SW 1271 (cell line): ENCODE measurements at regions not wholly inside any gene's neighbourhood (a gene's known extent, or its start where the extent isn't known, plus 50 kb on each side); places are given as distances from the start of the nearest gene placed in this dataset.
"Not testable (repeated sequence)": the region's sequence is repeated elsewhere in the genome, so short reads cannot be mapped to it uniquely, and the experiment has no call there.

ENCODE experiments used
- DNase-seq, 2 experiments: peaks; one replicate each; lab custom pipeline; 2025; lab: John Stamatoyannopoulos, UW

DNA sequence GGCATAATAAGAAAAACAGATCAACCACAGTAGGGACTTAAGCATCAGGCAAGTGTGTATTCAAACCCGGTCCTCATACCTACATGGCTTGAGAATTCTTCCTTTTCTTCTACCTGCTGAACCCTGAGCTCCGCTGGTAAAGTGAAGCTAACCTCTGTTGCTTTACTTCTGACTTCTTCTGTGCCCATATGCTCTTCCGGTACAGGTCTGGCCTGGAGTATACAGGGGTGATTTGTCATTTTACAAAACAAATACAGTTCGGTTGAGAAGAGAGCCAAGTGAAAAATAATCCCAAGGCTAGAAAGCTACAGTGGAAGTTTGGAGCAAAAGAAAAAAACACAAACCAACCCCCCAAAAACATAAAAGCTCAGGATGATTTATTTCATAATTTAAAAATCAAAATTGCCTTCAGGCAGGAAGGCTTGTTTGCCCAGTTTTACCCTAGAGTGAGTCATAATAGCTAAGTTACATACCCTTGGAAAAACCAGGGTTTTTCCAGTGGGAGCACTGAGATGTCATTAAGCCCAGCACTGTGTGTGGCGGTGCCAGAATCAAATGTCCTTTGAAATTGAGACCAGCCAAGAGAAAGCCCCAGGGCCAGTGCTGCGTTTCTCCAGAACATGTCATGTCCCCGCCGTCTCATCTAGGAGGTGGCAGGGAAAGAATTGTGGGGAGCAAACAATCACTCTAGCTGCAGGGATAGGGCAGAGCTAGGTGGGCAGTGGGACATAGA lies 305.5 kb upstream of the ISX start:
- DNase-seq: no peak

DNA sequence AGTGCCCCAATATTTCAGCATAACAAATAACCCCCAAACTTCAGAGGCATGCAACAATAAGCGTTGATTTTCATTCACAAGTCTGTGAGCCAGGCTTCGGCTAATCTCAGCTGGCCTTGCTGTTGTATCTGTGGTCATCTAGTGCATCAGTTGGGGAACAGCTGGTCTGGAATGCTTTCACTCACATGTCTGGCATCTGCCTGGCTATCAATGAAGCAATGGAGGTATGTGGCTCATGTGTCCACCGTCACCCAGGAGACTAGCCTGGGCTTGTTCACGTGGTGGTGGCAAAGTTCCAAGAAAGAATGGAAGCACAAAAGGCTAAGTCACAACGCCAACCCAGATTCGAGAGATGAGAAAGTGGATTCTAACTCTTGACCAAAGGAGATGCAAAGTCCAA lies 304.8 kb upstream of the ISX start:
- no peak for DNase-seq

DNA sequence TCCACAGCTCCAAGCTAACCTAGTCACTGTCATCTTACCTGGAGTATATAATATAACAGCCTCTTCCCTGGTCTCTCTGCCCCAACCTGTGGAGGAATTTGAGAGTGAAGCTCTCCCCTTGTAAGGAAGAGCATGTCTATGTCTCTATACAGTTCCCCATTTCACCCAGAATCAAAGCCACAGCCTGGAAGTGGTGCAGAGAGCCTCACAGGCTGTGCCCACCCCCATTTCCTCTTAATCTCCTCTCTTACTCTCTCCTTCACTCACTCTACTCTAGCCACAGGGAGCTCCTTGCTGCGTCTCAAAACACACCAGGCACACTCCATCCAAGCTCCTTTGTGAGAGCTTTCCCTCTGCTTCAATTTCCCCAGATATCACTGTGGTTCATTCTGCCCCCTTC lies 302.5 kb upstream of the ISX start:
- no peak for DNase-seq

DNA sequence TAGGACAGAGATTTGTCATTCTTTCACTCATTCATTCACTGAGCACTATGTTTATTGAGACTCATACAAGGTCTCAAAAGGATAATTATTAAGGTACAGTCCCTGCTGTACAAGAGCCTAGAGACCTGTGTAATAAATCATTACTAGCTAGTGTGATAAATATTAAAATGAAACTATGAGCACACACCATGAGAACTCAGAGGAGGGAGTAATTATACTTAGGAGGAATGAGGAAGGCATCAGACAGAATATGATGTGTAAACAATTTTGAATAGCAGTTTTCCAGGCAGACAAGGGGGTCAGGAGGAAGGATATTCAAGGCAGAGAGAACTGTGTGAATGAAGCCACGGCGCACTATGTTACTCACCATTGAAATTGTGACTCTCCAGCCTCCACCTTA lies 300.8 kb upstream of the ISX start:
- DNase-seq: no peak

DNA sequence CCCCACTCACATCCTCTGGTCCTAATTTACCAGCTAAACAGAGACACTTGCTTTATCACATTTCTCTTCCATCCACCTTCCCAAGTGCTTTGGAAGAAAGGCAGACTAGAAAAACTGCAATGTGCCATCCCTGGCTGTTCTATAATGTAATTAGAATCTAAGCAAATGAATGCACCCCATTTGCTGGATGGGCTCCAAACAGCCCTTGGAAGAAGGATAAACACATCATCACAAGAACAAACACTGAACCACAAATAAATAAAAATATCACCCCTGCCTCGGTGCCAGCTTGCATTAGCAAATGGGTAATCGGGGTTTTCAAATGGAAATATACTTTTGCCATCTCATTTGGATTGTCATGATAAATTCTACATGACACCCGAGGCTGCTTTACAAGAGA lies 296.6 kb upstream of the ISX start:
- no peak for DNase-seq

DNA sequence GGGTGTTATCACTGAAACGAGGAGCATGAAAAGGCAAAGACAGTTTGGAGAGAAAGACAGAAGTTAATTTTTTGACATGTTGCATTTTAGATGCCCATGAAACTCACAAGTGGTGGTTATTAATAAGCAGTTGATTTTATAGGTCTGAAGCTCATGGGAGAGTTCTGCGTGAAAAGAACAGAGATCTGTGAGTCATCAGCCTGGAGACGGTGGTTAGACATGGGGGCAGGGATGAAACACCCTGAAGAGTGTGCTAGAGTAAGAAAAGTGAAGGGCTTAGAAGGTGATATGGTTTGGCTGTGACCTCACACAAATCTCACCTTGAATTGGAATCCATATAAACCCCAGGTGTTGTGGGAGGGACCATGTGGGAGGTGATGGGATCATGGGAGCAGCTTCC lies 289.1 kb upstream of the ISX start:
- DNase-seq: no peak

DNA sequence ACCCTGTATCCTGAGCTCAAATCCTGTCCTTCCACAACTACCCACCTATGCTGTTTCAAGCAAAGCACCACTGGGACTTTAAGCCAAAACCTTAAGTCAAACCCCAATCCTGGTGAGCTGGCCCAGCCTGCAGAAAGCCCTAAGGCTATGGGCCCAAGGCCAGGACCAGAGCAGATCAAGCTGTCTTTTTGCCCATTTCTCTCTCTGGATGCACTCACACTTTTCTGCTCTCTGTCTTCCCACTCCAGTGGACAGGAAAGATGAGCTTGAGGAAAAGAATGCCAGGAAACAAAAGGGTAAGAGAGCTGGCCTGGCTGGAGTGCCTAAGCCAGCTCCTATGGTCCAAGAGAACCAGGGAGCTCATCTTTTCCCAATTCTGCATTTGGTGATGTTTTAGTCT lies 284.3 kb upstream of the ISX start:
- DNase-seq: no peak

DNA sequence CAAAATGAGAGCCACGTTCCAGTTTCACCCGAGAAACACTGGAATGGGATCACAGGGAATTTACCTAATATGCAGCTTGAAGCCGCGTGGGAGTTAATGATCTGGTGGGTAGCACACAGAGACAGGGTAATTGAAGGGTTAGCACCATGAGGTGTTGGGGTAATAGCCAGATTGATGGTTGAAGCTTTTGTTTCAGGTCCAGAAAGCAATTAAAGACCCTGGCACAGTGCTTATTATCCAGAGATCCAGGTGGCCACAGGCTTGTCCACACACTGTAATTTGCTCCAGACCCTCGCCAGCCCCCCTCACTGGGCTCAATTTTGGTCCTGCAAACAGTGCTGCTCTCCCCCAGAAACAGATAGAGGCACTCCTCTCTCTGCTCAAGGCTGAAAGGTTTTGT lies 282.5 kb upstream of the ISX start:
- no peak for DNase-seq

DNA sequence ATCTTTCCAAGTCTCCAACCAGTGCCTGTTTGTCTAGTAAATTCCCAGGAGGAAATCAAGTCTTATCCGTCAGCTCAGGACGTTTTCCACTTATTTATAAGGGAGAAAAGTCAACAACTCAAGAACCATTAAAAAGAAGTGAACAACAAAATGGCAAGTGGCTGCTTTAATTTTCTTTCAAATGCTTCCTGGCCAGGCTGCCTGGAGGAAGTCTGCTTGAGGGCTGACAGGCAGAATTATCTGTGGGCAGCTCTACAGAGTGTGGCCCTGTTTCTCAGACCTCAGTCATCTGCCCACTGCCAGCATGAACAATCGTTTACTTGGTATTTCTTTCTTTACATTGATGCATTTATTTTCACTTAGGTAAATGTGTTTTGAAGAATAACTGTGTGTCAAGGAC lies 281.9 kb upstream of the ISX start:
- DNase-seq: no peak

DNA sequence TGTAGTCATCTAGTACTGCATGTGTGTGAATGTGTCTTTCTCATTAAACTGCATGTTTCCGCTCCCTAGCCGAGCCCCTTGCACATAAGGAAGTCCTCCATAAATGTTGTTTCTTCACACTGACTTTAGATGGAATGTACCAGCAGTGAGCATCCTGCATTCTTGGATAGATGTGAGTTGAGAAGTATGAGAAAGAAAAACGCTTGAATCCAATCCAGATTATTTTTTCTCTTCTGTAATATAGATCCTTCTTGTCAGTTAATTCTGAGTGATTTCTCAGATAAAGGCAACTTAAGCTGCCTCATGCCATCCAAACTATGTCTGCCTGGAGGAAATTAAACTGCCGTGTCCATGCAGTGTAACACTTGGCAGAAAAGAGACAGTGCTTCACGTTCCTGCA lies 268.1 kb upstream of the ISX start:
- no peak for DNase-seq

DNA sequence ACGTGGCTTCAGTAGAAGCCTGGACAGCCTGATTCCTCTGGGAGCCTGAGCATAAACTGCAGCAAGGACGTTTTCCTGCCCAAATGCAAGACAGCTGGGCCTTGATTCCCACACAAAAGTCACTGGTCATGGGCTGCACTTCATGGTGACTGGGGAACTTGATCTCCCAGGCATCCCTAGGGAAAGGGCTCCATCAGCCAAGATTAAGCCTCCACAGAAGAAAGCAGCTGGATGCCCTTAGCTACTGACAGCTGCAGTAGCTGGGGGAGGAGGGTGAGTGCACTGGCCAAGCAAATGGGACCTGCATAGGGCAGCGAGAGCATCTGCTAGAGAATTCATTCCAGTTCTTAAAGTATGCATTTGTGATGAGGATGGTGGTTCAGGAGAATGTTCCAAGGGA lies 267.4 kb upstream of the ISX start:
- no peak for DNase-seq

DNA sequence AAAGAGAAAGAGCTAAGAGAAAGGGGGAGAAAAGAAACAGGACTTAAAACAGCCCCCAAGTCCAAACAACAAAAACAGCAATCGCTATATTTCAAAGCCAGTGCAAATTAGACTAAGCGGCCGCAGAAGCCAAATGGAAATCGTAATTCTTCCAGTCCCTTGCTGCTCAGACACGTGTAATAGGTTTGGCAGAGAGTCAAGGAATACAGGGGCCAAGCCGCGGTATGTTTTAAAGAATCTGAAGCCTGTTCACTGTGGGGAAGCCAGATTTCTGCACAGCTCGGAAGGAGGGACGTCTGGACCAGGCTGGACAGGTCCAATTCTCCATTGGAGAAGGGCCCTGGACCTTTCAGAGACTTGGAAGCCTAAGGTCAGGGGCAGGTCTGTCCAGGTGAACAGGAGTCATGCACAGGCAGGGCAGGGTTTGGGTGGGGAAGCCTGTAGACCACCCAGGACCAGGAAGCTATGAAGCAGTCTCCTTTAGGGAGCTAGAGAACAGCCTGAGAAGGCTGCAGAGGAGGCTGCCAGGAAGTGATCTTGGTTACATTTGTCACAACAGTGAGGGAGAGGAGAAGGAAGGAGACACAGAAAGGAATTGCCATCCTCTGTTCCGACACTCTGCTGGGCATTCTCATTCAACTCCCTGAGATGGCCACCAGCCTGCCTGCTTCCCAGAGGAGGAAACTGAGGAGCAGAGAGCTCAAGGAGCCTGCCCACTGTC lies 265.5 kb upstream of the ISX start:
- DNase-seq: no peak

DNA sequence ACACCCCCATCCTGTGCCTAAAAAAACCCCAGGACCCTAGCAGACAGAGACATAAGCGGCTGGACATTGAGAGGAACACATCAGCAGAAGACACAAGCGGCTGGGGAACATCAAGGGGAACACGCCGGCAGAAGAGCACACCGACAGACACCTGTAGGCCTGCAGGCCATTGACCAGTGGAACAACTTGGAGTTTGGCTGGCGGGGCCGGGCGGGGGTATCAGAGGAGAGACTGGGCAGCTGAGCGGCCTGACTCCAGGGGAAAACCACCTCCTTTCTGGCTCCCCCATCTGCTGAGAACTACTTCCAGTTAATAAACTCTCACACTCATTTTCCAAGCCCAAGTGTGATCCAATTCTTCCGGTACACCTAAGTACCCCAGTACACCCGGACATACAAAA lies 264.7 kb upstream of the ISX start:
- DNase-seq: no peak

DNA sequence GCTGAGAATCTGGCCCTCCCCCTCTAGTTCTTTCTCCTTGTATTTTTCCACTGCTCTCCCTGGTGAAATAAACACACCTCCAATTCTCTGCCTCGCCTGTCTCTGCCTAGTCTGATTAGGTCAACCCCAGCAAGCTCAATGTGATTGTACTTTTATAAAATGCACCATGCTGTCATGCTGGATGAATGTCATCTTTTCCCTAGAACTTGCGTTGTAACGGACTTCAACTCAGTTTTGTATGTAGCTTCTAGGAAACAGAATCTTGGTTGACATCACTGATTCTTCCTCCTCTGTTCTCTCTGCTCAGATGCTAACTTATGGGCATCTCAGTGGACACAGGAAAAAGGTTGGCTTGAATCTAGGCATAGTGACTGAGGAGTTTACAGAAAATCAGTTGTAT lies 261.9 kb upstream of the ISX start:
- no peak for DNase-seq

DNA sequence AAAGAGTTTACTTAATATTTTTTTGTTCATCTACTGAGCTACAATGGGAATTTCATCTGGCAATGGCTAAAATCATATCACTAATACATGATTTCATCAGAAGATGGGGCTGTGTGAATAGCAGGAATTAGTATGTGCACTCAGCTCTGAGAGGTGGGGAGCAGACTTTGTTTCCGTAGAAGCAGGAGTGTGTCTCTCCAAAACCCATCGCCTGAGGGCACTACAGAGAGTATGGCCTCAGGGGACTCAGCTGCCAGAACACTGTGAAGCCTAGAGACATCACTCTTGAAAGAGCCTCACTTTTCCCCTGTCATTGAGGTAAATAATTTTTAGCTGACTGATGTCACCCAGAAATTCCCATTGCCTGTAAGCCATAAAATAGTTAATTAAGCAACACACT lies 261.4 kb upstream of the ISX start:
- no peak for DNase-seq

DNA sequence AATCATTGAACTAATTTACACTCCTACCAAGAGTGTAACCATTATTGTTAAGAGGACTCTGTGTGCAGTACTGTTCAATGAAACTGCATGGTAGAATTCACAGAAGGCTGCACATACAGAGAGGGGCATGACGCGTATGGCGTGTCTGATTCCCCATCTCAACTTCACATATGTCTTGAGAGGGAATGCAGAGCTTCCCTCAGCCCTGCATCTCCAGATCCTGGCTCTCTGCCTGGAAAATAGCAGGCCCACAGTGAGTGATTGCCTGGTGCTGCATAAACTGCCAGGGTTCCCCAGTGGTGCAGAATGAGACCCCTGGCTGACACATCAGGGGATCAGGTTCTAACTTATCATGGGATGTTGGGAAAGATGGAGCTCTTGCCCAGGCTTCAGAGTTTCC lies 260.2 kb upstream of the ISX start:
- no peak for DNase-seq

DNA sequence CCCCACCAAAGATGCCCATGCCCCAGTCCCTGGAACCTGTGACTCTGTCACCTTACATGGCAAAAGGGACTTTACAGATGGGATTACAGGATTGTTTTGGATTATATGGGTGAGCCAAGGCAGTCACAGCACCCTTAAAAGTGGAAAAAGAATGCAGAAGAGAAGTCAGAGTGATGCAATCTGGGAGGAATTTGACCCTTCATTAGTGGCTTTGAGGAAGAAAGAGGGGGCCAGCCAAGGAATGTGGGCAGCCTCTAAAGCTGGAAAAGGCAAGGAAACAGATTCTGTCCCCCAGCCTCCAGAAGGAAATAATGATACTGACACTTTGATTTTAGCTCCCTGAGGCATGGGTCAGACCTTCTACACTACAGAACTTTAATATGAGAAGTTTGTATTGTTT lies 257.3 kb upstream of the ISX start:
- no peak for DNase-seq

DNA sequence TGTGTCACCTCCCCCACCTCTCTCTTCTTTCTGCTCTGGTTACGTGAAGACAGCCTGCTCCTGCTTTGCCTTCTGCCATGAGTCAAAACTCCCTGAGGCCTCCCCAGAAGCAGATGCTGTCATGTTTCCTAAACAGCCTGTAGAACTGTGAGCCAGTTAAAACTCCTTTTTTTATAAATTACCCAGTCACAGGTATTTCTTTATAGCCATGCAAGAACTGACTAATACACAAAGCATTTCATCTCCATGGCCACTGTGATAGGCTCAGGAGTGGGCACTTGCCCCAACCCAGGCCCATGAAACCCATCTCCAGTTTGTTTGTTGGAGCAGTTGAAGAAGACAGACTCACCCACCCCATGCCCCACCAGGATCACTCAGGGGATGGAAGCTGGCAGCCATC lies 253.3 kb upstream of the ISX start:
- no peak for DNase-seq

DNA sequence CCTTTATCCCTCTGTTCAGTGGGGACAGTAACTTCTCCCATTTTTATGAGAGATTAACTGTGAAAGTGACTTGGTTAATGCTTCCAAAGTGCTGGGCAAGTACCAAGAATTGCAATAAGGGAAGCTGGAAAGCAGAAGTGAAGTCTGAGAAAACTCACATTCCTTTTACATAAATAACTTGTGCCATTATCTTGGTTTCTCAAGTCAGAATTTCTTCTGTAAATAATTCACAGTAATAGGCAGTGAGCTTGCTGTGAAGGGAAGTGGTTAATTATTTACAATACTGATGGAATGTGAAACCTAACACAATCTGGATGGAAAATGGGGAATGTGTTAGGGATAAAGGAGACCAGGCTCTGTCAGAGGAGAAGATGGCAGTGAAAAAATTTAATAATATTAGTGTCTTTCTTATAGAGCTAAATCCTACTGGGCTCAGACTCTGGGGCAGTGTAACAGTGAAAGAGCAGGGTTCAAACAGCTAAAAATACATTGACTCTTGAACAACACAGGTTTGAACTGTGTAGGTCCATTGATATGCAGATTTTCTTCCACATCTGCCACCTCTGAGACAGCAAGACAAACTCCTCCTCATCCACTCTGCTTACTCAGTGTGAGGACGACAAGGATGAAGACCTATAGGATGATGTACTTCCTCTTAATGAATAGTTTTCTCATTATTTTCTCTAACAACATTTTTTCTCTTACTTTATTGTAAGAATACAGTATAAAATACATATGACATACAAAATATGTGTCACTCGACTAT lies 251.5 kb upstream of the ISX start:
- no peak for DNase-seq

DNA sequence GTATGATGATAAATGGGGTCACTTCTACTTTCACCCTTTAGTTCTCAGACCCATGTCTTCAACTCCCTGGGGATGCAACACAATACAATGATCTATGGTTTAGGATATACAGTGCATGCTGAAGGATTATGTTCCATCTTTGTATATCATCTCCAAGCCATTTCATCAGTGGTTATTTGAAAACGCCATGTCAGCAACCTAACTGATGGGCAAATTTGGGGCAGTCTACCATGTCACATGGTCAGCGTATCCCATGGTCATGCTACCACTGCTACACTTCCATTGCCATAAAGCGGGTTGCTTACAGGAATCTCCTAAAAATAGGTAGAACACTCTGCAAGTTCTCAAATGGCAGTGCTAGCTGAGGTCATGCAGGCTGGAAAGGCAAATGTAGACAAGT lies 236.5 kb upstream of the ISX start:
- DNase-seq: no peak

DNA sequence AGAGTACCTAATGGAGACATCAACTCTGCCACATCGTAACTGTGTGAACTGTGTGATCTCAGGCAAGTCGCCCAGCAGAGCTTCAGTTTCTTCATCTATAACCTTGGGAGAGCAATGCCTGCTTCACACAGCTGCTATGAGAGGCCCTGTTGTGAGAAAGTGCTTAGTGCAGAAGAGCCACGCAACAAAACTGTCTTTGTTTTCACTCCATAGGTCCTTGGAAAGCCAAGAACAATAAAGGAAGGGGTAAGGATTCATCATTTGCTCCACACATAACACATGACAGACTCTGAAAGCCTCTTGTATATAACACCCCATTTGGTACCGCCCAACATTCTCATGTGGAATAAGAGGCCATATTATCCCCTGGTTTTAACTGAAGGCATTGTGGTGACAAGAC lies 231.9 kb upstream of the ISX start:
- no peak for DNase-seq

DNA sequence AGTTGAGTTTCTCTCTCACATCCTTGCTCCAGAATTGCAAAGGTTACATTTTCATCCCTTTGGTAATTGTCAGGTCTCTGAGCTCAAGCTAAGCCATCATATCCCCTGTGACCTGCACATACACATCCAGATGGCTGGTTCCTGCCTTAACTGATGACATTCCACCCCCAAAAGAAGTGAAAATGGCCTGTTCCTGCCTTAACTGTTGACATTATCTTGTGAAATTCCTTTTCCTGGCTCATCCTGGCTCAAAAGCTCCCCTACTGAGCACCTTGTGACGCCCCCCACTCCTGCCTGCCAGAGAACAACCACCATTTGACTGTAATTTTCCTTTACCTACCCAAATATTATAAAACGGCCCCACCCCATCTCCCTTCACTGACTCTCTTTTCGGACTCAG lies 231.4 kb upstream of the ISX start:
- not testable (repeated sequence) for DNase-seq

DNA sequence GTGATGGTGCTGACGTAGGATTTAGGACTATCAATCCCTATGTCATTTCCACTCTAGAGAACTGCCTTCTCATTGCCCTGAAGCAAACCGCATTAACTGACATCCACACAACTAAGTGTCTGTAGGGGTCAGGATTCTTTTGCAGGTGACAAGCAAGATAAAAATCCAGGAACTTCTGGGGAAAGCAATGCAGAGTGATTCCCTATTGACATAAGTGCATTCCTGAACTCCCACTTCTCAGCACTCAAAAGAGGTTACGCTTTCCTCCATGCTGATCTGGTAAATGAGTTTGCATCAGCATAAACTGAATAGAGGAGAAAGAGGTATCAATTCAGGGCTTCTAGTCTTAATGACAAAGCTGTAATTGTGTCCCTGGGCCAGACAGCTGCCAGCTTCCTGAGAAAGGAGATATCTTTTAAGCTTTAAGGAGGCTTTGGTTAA lies 224.6 kb upstream of the ISX start:
- DNase-seq: no peak
